HG03196 (cell line): ENCODE measurements at regions not wholly inside any gene's neighbourhood (a gene's known extent, or its start where the extent isn't known, plus 50 kb on each side); places are given as distances from the start of the nearest gene placed in this dataset.
"Not testable (repeated sequence)": the region's sequence is repeated elsewhere in the genome, so short reads cannot be mapped to it uniquely, and the experiment has no call there.

Source experiments
- ATAC-seq: cut with Tn5 transposase; IDR thresholded peaks from one replicate; pipeline ENCODE4 v1.9.1; 2021; ENCODE audit not compliant: unreplicated experiment

DNA sequence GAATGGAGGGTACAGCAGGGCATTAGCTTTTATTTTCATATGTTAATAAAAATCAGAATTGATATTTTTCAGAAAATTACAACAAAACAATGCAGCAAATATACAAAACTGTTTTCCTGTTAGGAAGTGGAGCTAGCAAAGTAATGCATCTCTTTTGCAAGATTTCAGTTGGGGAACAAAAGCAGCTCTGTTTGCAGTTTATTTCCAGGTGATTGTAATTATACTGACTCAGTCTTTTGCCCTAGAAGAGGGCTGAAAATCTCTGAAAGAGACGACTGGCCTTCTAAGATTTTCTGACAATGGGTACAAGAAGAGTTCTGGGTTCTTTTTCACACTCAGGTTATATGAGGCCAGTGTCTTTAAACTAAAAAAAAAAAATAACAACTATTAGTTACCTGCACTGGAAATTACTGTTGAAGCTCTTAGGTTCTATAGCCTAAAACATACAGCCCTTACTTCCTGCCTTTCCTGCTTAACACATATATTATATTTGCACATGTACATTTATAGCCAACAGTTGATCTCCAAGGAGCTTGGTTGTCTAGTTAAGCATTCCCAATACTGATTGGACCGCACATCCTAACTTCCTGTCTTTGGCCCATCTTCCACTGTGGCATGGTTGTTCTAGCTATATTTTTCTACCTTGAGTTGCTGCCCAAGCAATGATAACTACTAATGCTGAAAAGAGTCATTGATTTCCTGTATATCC lies 199.1 kb upstream of the KRR1 start:
- no peak for ATAC-seq

DNA sequence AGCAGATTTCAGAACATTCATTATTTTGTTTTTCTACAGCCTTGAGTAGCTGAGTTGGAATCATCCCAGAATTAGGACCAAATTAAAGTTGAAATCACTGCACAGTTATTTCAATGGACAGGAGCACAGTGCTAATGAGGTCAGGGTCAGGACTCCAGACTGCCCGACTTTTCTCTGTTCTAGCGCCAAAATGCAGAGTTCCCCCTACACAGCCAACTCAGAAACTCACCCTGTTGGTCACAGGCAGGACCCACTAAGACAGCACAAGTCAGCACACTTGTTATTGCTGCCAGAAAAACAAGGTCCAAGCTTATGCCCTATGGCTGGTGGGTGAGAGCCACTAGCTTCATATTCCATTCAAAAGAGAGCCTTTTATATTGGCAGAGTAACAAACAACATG lies 198.1 kb upstream of the KRR1 start:
- no peak for ATAC-seq

DNA sequence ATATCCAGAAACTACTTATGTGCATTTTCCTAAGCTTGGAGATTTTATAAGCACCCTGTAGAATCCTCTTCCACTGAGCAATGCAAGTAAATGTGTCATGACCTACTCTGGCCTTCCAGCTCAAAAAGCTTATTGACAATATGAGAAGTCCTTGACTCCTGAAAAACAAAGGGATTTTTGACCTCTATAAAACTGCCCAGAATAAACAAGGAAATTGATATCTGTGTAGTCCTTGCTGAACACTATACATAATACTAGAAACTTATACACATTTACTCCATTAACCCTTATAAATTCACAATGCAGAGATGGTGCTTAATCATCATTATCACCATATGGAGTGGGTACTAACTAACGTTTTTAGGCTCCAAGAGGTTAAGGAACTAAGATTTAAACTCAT lies 197.4 kb upstream of the KRR1 start:
- ATAC-seq, result no peak

DNA sequence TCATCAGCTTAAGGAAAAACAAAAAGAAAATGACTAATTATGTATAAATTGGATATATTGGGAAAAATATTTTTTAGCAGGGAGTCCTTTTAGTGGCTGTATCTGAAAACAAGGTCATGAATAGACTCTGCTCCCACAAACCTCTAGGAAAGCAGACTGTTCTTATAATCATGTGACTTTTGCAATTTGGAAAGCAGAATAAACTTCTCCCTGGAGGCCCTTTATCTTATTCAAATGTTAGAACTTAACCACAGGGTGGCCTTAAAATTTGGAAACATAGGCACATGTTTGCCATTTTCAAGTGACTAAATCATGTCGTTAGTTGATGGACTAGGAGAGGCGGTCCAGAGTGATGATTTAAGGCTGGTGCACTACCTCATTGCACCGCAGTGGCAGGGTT lies 196.6 kb upstream of the KRR1 start:
- no peak for ATAC-seq

DNA sequence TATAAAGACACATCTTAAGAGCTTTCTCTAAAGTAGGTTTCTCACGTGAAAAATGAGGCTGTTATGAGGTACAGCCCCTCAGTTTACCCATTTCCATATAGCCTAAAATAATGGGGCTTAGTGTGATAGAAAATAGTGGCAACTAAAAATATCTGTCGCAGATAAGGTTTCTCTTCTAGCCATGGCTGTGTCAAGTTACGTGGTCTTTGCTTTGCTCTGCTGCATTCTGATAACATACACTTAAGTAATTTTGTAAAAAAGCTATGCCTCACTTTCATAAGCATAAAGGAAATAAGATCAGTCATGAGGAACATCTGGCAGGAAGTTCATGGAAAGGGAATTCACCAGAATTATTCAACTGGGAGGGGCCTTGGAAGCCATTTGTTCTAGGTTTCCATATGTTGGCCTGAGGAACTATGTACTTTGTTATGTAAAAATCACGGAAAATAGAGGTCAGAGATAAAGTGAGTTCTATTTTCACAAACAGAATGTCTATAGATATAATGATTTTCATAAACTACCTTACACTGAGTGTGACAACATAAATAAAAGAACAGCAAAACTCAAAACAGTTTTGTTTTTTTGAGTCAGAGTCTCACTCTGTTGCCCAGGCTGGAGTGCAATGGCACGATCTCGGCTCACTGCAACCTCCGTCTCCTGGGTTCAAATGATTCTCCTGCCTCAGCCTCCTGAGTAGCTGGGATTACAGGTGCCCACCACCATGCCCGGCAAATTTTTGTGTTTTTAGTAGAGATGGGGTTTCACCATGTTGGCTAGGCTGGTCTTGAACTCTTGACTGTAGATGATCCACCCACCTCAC lies 195.6 kb upstream of the KRR1 start:
- ATAC-seq, result no peak

DNA sequence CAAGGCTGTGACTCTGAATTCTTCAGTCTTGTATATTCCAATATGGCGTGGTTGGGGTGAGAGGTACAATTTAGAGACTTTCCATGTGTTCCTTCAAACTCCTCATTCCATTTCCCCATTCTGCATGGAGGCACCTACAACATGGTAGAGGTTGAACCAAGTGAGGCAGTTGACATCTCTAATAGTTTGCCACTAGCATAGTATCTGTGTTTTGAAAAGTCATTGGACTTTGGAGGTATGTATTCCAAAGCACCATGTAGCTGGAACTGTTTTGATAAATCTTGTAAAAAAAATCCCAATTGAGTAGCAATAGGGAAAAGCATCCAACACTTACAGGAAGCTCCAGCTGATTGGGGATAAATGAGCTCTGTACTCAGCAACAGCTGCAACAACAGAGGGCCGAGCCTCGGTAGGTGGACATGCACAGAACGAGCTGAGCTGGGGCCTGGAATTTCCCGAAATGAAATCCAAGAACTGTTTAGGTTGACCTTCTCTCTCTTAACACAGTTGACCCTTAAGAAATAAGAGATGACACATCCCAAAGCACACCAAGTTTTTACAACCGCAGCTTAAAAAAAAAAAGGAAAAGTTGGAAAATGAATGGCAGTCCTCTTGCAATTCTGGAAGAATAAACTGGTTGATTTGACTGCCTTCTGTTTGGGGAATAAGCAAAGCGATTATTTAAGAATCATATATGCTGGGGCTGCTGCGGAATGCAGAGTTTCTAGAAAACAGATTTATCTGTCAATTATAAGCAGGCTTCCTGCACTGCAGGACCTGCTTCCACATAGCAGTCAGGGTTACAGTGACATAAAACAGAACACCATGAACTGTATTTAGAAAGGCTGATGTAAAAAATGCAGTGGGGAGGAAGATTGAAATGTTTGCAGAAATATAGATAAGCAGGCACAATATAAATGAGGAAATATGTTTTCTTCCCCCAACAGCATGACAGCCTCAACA lies 194.6 kb upstream of the KRR1 start:
- no peak for ATAC-seq

DNA sequence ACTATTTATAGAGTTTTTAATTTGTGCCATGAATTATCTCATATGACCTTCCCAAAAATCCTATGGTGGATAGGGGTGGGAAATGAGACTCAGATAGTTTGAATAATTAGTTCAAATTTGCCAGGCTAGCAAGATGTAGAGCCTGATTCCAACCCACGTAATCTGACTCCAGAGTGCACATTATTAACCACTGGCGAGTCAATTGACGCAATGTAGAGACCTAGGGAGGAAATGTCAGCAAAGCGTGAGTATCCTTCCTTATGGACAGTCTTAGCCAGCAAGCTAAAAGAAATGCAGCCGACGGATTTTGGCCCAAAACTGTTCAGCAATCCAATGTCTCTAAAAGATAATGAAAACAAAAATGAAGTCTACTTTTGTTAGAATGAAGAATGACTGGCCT lies 193.3 kb upstream of the KRR1 start:
- no peak for ATAC-seq

DNA sequence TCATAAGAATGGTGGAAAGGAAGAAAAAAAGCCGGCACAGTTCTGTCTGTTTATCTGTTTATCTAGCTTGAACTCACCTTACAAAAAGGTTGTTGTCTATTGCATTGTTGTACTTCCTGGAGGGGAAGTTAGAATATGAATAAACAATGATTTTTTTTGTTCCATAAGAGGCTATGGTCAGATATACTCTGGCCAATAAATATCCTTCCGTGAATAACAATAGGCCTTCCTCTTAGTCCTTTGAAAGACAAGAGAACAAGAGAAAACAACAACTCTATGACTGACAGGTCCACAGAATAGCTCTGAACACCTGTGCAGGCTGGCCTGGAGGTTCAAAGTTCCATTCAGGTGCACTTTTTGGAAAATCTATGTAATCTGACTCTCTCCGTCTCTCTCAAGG lies 192.8 kb upstream of the KRR1 start:
- no peak for ATAC-seq

DNA sequence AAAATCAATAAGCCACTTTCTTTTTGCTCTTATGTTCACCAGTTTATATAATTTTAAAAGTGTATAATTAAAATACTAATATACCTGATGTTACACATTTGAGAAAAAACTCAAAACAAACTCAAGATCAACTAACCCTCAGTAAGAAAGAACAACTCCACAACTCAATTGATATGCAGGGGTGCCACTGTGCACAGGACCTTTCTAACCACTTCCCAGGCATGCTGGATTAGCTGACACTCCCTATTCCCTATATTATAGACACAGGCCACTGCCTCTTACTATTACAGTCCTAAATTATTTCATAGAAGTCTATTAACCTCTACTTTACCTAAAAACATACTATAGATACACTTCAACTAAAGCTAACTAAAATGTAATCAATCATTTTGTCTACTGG lies 191.7 kb upstream of the KRR1 start:
- no peak for ATAC-seq

DNA sequence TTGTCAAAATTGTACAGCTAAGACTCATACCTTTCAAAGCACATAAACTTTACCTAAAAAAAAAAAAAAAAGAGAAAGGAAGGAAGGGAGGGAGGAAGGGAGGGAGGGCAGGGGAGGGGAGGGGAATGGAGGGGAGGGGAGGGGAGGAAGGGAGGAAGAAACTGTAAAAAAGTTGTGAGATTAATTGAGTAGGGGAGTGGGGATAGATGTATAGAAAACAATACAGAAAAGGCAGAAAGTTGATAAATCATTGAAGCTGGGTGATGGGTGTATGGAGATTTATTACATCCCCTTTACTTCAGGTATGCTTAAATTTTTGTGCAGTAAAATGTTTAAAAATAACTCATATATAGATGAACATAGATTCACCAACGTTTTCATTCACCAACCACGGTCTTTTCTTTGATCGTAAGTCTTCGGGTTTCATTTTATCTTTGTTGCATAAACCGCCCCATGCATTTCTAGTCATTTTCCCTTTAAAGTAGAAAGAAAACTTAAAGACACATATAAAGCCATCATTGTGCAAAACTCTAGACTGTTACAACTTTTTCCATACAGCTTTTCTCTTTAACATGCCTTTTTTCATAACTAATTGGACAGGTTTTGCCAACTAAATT lies 191.2 kb upstream of the KRR1 start:
- no peak for ATAC-seq

DNA sequence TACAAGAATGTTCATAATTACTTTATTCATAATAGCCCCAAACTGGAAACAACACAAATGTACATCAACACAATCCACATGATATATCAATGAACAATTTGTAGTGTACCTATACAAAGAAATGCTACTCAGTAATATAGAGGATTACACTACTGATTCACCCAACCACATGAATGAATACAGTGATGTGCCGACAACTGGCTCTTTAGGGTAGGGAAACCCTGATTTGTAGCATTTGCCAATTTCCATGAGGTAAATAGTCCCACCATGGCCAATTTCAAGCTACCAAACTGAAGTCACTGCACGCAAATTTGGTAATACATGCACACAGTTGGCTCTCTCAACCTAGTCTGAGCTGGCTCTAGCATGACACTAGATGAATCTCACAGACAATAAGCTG lies 190.4 kb upstream of the KRR1 start:
- ATAC-seq, result no peak

DNA sequence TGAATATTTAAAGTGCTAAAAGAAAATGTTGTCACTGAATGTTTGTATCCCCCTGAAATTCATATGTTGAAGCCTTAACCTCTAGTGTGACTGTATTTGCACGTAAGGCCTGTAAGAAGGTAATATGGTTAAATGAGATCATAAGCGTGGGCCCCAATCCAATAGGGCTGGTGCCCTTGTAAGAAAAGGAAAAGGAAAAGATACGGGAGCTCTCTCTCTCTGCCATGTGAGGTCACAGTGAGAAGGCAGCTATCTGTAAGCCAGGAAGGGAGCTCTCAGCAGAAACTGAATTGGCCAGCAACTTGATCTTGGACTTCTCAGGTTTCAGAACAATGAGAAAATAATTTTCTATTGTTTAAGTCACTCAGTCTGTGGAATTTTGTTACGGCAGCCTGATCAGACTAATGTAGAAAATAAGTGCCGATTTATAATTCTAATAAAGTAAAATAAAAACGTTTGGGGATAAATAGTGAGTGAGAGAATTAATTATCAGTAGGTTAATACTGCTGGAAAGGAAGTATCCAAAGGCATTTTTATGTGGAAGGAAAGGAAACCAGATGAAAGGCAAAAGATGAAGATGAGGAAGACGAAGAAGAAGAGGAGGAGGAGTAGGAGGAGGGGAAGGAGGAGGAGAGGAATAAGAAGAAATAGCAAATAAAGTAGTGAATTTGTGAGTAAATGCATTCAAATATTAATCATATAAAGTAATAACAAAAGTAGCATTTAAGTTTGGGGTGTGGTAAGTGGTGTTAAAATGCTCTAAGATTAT lies 188.5 kb upstream of the KRR1 start:
- no peak for ATAC-seq

DNA sequence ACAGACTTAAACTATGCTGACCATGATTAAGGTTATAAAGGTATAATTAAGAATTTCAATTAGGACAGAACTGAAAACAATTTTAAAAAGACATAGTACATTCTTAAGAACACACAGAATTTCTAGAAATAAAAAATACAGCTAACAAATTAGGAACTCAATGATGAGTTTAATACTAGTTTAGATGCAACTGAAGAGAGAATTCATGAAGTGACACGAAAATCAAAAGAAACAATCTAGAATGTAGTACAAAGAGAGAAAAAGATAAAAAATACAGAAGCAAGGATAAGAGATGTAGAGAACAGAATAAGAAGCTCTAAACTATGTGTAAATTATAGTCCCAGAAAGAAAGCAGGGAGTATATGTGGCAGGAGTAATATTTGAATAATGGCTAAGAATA lies 187.8 kb upstream of the KRR1 start:
- ATAC-seq, result no peak

DNA sequence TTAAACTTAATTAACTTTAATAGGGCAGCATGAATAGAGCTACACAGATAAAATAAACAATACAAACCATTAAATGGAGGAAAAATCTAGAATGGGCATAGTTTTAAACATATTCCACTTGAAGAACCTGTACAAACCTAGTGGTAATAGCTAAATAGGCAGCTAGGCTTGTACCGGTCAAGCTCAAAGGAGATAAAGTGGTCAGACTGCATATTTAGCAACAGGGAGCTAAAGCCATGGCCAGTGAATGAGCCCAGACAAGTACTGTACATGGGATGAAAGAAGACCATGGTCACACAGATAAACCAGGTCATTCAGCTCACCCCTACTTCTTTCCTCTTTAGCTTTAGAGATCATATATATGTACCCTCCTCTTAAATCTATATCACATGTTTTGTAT lies 186.6 kb upstream of the KRR1 start:
- no peak for ATAC-seq

DNA sequence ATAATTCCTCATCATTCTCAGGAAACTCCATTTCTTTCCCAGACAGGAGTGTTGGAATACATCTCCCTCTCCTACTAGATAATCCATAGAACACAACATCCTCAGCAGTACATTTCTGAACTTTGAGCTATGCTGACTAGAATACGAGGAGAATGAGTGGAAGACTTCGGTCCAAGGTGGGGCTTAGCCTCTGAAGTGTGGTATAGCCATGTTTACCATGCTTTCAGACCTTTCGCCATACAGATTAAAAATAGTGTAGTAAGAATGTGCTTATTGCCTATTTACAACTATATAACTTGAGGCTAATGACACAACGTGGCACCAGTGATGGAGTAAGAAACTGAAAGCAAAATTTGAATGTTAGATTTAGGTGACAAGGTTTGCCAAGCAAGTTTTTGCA lies 184.5 kb upstream of the KRR1 start:
- ATAC-seq, result no peak

DNA sequence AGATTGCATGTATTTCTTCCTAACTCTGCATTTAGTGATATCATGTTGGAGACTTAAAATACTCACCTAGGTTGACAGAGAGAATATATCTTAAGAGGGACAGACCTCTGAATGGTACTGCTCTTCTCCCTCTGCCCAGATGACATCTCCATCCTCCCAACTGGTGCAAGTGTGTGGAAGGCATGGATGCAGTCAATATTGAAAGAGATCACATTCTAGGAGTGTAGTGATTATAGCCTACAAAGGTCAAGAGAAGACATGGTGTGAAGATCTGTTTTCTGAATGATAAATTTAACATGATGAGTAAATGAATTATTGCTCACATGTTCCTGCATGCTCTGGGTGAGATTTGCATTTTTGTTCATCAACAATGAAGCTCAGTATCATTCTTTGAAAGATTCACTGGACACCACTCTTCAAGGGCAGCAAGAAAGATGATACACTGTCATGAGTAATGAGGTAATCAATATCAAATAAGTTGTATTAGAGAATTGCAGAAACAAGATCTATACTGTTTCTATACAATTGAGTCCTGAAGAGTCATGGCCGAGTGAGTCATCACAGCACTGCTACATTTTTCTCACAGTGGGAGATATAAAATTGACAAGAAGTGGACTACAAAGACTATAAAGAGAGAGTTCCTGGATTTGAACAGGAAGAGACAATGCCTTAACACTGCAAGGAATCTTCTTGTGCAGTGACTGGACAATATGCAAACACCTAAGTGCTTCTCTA lies 183.3 kb upstream of the KRR1 start:
- ATAC-seq, result no peak

DNA sequence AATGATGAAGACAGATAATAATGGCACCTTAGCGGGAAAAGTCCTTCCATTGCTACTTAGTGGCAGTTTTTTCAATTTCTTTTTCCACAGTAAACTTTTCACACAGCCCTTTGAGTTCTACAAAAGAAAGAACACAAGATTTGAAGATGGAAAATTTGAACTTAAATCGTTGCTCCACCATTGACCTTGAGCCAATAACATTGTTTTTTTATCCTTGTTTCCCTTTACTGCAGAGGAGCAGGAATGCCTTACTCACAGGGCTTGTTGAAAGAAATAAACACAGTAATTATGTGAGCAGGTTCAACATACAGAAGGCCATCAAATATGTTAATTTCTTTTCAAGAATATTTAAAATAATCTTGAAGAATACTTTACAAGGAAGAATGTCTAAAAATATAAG lies 181.5 kb upstream of the KRR1 start:
- ATAC-seq, result no peak

DNA sequence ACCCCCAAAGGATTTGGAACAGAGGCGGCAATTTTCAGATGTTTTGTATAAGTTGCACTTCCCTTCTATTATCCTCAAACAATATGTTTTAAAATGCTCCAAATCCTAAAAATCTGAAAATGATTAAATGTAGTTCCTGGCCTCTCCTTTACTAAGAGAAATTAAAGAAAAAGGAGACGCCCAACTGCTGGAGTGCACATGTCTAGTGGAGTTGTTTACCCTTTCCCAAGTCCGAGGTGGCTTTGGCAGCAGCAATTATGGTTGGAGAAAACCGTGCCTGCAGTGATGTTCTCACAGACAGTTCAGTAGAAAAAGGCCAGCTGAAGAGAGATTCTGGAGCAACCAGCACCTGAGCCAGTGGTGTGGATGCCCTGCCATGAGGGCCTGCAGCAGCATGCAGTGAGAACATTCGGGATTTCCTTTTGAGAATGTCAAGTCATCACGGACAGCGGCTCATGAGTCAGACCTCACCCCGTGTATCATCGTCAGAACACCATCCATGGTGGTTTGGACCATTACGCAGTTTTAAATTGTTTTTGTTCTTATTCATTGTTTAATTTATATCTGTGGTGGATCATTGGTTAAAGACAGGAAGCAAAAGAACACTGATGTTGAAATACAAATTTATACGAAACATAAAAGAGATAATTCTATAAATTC lies 179.0 kb upstream of the KRR1 start:
- no peak for ATAC-seq

DNA sequence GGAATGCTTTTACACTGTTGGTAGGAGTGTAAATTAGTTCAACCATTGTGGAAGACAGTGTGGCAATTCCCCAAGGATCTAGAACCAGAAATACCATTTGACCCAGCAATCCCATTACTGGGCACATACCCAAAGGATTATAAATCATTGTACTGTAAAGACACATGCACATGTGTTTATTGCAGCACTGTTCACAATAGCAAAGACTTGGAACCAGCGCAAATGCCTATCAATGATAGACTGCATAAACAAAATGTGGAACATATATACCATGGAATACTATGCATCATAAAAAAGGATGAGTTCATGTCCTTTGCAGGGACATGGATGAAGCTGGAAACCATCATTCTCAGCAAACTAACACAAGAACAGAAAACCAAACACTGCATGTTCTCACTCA lies 174.8 kb upstream of the KRR1 start:
- ATAC-seq, result not testable (repeated sequence)
